ENCODE measurements at regions not wholly inside any gene's neighbourhood (a gene's known extent, or its start where the extent isn't known, plus 50 kb on each side); places are given as distances from the start of the nearest gene placed in this dataset.

GRCh38 chr4:181323061-181323460 is 920.1 kb upstream of the TENM3 start:
- DNase-seq (ENCODE audit: low read depth, low spot score): no peak

DNA sequence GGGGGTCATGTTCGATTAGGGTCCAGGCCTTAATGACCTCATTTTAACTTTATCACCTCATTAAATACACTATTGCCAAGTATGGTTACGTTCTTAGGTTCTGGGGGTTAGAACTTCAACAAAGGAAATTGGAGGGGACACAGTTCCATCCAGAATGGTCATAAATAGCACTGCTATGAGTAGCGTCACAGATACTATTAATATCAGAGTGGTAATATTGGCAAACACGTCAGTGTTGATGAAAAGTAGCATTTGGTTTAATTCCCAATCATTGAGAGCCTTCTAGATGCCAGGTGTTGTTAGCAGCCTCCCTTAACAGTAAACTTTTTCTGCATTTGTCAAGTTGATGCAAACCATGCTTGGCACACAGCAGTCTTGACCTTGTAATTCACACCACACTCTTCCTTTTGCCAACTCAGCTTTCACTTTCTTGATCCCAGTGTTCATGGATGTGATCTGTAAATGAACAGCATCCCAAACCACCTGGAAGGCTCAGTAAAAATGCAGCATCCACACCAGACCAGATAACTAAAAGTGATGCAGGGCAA is 912.5 kb upstream of the TENM3 start:
- no peak for DNase-seq (ENCODE audit: low read depth, low spot score)

DNA sequence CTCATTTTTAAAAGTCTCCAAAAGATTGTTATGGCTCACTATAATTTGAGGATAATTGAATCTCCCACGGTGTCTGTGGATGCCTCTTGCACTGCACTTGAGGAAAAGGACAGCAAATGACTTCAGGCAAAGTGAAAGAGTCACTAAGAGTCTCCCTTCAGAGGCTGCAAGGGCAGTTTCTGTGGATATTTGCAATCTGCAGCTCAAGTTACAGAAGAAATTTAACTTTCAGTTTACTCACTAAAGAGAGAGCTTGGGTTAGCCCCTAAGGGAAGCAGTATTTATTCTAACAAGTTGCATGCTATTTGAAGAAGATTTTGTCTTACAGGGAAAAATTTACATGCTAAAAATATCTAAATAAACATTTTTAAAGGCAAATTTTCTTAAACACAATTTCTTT is 912.0 kb upstream of the TENM3 start:
- DNase-seq (ENCODE audit: low read depth, low spot score): no peak

DNA sequence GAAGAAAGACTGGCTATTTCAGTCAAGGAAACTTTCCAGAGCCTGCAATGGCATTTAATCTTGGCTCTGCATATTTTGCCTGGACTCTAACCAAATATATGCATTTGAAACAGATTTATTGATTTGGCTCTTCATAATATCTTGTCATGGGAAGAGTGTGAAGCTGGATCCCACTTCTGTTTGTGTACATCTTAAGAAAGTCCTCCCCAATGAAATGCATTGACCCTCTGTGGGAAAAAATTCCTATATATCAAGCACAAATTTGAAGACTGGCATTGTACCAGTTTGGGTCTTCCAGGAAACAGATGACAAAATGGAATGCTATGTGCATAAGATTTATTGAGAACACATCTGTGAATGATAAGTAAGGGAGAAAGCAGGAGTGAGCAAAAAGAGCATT is 897.3 kb upstream of the TENM3 start:
- no peak for DNase-seq (ENCODE audit: low read depth, low spot score)

- no peak for DNase-seq (ENCODE audit: low read depth, low spot score)
Measured at GRCh38 chr4:181350615-181351415, 892.4 kb upstream of the TENM3 start.

GRCh38 chr4:181364504-181364903 is 878.7 kb upstream of the TENM3 start:
- DNase-seq (ENCODE audit: low read depth, low spot score): no peak

DNA sequence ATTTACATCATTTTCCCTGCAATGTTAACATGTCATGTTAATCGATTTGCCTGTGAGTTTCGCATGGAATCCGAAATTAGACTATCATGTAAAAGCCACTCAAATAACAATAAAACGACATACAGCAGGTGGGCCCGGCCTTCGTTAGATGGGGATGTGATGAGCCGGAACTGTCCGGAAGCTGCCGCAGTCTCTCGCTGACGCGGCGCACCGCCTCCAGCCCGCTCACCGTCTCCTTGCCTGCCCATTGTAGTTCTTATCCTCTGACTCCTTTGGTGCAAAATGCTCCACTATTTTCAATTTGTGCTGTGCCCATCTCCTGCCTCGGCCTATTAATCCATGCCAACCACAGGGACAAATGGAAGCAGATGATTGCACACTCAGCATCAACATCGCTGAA is 877.5 kb upstream of the TENM3 start:
- DNase-seq (ENCODE audit: low read depth, low spot score): no peak

DNA sequence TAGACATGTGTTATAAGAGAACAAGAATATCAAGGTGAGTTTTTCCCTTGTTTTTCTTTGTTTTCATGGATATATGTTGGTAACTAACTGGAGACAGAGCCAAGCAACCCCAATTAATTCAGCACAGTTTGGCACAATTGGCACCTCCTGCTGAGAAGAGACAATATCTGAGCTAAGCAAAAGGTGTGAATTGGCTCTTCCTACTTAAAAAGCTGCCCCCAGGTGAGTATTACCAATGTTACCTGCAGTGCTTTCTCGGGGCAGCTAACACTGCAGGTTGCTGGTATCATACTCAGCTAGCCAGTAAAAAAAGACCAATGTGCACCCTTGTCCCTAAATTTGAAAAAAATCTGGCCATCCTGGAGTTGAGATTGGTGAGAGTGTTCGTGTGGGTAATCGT is 871.2 kb upstream of the TENM3 start:
- DNase-seq (ENCODE audit: low read depth, low spot score): no peak

- DNase-seq (ENCODE audit: low read depth, low spot score): no peak
Measured at GRCh38 chr4:181376058-181376457, 867.1 kb upstream of the TENM3 start.

- DNase-seq (ENCODE audit: low read depth, low spot score): no peak
Measured at GRCh38 chr4:181388061-181388460, 855.1 kb upstream of the TENM3 start.

GRCh38 chr4:181416966-181417365 is 826.2 kb upstream of the TENM3 start:
- no peak for DNase-seq (ENCODE audit: low read depth, low spot score)

DNA sequence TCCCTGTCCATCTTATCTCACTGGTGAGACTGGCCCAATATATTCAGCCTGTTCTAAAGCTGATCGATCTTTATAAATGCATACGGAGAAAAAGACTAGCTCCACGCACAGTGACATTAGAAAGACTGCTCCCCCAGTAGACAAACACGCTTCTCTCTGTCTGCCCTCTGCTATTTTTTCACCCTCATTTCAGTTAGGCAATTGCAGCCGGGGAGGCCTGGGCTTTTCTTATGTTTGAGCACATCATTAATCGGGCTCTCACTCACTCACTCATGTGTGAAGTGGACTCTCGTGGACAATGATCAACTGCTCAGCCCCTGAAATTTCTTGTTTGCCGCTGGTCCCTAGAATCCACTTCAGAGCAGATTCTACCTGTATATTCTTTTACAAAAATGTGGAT is 824.7 kb upstream of the TENM3 start:
- no peak for DNase-seq (ENCODE audit: low read depth, low spot score)

GRCh38 chr4:181420950-181421349 is 822.3 kb upstream of the TENM3 start:
- DNase-seq (ENCODE audit: low read depth, low spot score): no peak

DNA sequence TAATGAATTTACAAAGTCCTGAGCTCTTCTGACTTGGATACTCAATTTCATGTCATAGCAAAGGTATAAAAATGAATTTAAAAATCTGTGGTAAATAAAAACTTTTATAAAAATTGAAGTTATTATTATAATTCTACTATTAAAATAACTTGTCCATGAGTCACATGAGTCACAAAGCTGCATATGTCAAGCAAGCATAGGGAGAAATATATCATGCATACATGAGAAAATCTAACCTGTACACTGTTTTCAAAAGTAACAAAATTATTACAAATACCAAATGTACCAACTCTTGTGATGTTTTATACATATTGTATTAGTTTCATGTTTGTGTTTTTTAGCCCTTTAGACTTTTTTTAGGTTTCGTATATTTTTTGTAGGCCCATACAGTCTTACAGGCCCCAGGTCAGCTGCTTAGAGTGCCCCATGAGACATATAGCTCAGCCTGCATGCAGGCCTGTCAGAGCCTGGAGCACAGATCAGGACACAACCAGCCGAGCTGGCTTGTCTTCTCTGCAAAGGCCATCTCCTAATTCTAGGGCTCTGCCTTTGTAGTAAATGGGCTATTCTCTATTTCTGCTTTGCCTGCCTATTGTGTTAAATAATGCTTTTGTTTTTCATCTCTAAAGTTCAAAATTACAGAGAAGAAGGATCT is 818.7 kb upstream of the TENM3 start:
- no peak for DNase-seq (ENCODE audit: low read depth, low spot score)

DNA sequence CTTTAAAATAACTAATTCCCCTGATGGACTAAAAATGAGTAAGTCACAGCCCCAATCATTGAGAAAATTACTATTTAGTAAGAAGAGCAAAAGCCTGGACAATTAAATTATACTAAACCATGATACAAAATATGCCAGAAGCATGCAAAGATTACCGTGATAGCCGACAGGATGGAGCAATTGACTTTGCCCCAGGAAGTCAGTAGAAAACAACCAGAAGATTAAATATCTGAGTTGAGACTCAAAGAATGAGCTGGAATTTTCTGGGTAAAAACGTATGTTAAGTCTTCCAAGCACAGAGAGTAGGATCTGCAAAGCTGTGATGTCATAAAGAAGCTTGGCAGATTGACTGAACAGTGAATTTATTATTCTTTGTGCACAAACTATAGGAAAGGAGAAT is 816.1 kb upstream of the TENM3 start:
- no peak for DNase-seq (ENCODE audit: low read depth, low spot score)

GRCh38 chr4:181431006-181431405 is 812.2 kb upstream of the TENM3 start:
- DNase-seq (ENCODE audit: low read depth, low spot score): no peak

GRCh38 chr4:181431661-181432060 is 811.5 kb upstream of the TENM3 start:
- no peak for DNase-seq (ENCODE audit: low read depth, low spot score)

DNA sequence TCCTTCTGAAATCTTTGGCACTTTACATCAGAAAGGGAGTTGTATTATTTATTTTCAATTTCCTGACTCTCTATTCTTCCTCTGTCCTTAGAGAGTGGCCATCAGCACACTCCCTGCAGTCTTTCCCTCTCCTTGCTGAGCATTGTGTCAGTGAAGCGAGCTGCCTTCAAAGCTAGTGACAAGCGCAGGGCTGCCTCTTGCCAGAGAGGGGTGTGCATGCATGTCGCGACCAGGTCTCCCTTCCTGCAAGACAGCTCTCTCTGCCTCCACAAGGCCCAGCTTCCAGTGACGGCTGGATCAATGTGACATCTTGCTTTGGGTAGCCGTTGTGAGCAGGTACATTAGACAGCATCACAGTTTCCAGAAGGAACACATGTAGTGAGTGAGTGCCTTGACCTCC is 810.9 kb upstream of the TENM3 start:
- DNase-seq (ENCODE audit: low read depth, low spot score): no peak

- DNase-seq (ENCODE audit: low read depth, low spot score): no peak
Measured at GRCh38 chr4:181437895-181438294, 805.3 kb upstream of the TENM3 start.

- no peak for DNase-seq (ENCODE audit: low read depth, low spot score)
Measured at GRCh38 chr4:181438641-181439040, 804.6 kb upstream of the TENM3 start.

DNA sequence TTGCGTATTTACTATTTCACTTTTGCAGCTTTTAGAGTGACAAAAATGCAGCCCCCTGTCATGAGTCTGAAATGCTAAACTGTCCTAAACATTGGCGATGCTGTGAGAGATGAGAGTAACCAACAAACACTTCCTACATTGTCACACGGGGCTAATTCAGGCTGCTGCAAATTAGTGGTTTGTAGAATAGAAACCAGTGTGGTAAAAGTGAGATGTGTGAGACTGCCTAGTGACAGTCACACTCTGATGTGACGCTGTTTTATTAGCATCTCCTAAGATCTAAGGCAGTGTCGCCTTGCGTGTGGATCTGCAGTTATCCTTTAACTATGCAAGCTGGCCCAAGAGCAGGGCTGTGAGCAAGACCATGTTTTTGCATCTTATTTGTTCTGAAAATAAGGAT is 800.2 kb upstream of the TENM3 start:
- DNase-seq (ENCODE audit: low read depth, low spot score): no peak

DNA sequence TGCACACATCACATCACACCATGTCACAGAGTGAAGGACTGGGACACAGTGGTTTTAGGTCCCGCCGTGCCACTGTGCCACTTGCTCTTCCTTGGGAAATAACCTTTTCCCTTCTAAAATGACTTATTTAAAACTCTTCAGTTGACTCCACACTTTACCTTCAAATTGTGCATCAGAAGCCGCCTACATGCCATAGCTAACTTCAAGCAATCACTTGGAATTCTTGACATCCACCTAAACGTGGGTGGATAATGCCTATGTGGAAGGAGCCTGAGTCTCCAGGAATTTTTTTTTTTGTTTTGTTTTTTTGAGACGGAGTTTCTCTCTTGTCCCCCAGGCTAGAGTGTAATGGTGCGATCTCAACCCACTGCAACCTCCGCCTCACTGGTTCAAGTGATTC is 777.4 kb upstream of the TENM3 start:
- no peak for DNase-seq (ENCODE audit: low read depth, low spot score)

- no peak for DNase-seq (ENCODE audit: low read depth, low spot score)
Measured at GRCh38 chr4:181468451-181468850, 774.8 kb upstream of the TENM3 start.

Measured in smooth muscle cell of the brain vasculature (primary cell).